ENCODE measurements at regions not wholly inside any gene's neighbourhood (a gene's known extent, or its start where the extent isn't known, plus 50 kb on each side); places are given as distances from the start of the nearest gene placed in this dataset.

GRCh38 chr1:222288053-222288452 is 259.9 kb downstream of the HHIPL2 start:
- TF ChIP-seq CTCF (IDR thresholded peaks at IDR 0.05), result no peak
- TF ChIP-seq POLR2A (IDR thresholded peaks at IDR 0.05), result no peak
- no peak for TF ChIP-seq EP300 (IDR thresholded peaks at IDR 0.05)
- no peak for TF ChIP-seq POLR2AphosphoS5 (IDR thresholded peaks at IDR 0.05)

Measured in sigmoid colon (tissue), 4 donors.